ENCODE measurements at regions not wholly inside any gene's neighbourhood (a gene's known extent, or its start where the extent isn't known, plus 50 kb on each side); places are given as distances from the start of the nearest gene placed in this dataset.

DNA sequence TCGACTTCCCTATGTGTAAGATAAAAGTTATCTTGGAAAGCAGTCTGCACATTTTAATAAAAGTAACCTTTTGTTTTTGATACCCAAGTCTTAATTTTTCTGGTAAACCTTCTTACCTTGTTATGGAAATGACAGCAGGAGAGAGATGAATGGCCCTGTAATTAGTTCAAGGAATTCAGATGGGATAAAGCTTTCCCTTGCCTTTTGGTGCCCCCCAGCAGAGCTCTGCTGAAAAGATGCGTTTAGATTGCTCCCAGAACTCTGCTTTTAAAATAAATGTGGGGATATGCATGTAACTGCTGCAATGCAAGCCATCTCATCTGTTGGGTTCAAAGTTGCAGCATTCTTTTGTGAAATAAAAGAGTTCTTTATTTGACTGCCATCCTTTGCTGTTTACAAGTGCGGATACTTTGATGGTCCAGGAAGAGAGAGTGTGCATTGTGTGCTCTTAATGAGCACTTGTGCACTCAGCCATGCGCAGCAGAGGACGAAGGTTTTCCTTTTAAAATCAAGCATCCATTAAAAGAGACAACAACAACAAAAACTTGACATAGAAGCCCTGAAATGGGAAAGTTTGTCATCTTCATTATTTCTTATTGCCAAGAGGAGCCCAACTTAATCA lies 176.7 kb upstream of the ST6GAL2 start:
- DNase-seq (ENCODE audit: low read depth): no peak
- H3K4me3 ChIP-seq (ENCODE audit: low read depth, low read length): no peak overlapping the region
- TF ChIP-seq, protein P1, sequence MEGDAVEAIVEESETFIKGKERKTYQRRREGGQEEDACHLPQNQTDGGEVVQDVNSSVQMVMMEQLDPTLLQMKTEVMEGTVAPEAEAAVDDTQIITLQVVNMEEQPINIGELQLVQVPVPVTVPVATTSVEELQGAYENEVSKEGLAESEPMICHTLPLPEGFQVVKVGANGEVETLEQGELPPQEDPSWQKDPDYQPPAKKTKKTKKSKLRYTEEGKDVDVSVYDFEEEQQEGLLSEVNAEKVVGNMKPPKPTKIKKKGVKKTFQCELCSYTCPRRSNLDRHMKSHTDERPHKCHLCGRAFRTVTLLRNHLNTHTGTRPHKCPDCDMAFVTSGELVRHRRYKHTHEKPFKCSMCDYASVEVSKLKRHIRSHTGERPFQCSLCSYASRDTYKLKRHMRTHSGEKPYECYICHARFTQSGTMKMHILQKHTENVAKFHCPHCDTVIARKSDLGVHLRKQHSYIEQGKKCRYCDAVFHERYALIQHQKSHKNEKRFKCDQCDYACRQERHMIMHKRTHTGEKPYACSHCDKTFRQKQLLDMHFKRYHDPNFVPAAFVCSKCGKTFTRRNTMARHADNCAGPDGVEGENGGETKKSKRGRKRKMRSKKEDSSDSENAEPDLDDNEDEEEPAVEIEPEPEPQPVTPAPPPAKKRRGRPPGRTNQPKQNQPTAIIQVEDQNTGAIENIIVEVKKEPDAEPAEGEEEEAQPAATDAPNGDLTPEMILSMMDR (IDR thresholded peaks at IDR 0.05; ENCODE audit: insufficient read depth, low read depth, low read length, missing control alignments): no peak

DNA sequence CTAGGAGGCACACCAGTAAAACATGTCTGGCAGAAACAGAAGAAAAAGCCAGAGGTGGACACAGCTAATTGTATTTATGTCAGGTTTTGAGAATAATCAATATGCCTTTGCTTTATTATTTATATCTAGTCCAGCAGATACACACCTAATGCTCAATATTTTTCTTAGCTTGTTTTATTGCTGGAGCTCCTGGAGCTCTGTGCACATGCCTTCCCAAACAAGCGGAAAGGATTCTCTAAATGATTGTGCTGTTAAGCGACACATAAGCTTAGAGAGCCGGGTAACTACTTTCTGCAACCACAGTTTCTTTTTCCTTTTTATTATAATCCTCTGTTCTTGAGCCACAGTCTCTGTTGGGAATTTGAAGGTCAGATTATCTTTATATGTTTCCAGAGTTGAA lies 177.3 kb upstream of the ST6GAL2 start:
- DNase-seq (ENCODE audit: low read depth): no peak
- TF ChIP-seq, protein P1 (IDR thresholded peaks at IDR 0.05; ENCODE audit: insufficient read depth, low read depth, low read length, missing control alignments): no peak
- no peak overlapping the region for H3K4me3 ChIP-seq (ENCODE audit: low read depth, low read length)

DNA sequence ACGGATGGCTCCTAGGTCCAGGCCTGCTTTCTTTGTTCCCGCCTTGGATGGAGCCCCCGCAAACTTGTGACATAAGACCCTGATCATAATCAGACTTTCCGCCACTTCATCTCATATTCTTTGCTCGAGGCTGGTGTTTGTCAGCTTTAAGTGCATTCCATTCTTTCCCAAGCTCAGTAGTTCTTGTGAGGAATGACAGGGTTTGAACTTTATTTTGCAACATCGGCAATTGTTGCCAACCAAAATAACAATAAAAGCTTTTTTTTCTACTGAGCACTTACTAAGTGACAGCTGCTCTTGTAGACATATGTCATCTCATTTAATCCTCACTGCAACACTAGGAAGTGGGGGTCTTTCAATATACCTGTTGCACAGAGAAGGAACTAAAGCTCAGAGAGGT lies 178.8 kb upstream of the ST6GAL2 start:
- DNase-seq (ENCODE audit: low read depth): no peak
- no peak overlapping the region for H3K4me3 ChIP-seq (ENCODE audit: low read depth, low read length)
- TF ChIP-seq, protein P1 (IDR thresholded peaks at IDR 0.05; ENCODE audit: insufficient read depth, low read depth, low read length, missing control alignments): no peak

DNA sequence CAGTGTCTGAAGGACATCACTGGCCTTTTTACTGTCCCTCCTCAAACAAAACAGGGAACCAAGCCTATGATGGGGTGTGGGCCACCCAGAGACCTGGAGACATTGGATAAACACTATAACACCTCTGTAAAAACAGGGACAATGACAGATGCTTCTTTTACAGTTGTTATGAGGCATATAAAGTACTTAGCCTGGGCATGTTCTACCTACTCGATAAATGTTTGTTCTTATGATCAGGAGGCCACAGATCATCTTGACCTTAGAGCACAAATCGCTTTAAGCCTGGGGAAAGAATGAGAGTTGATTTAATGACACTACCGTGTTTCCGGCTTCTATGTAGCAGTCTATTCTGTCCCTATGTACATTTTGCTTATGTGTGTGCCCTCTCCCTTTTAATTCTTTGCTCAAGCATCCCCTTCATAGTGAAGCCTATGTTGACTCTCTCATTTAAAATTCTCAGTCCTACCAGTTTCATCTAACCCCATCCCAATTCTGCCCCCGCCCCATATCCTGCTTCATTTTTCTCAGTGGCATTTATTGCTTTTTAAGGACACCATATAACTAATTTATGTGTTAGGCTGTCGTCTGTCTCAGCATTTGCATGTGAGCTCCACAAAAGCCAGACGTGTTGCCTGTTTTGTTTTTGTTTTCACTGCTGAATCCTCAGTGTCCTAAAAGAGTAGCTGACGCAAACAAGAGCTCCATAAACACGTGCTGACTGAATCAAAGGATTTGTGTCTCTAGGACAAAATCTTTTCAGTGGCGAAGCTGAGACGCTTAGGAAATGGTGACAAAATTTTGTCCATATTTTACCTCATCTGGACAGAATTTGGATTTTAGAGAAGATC lies 182.3 kb upstream of the ST6GAL2 start:
- H3K4me3 ChIP-seq (ENCODE audit: low read depth, low read length): no peak overlapping the region
- TF ChIP-seq, protein P1 (IDR thresholded peaks at IDR 0.05; ENCODE audit: insufficient read depth, low read depth, low read length, missing control alignments): no peak

DNA sequence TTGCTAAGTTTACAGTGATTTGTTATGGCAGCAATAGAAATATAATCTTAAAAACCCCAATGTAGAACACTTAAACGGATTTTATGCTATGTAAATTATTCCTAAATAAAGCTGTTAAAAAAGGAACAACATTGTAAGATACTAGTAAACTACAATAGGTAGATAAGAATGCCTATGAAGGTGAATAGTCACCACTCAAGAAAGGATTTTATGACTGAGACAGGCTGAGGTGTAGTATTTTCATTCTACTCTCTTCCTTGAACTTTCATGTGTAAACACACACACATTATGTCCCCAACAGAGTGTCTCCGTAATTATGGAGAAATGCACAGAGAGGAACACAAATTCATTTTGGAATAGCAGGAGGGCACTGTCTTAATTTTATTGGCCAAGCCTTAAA lies 183.9 kb upstream of the ST6GAL2 start:
- no peak overlapping the region for H3K4me3 ChIP-seq (ENCODE audit: low read depth, low read length)
- DNase-seq (ENCODE audit: low read depth): no peak
- TF ChIP-seq, protein P1 (IDR thresholded peaks at IDR 0.05; ENCODE audit: insufficient read depth, low read depth, low read length, missing control alignments): no peak

More for the DNA sequence above, 182.3 kb upstream of the ST6GAL2 start:
- no peak for DNase-seq (ENCODE audit: low read depth)

DNA sequence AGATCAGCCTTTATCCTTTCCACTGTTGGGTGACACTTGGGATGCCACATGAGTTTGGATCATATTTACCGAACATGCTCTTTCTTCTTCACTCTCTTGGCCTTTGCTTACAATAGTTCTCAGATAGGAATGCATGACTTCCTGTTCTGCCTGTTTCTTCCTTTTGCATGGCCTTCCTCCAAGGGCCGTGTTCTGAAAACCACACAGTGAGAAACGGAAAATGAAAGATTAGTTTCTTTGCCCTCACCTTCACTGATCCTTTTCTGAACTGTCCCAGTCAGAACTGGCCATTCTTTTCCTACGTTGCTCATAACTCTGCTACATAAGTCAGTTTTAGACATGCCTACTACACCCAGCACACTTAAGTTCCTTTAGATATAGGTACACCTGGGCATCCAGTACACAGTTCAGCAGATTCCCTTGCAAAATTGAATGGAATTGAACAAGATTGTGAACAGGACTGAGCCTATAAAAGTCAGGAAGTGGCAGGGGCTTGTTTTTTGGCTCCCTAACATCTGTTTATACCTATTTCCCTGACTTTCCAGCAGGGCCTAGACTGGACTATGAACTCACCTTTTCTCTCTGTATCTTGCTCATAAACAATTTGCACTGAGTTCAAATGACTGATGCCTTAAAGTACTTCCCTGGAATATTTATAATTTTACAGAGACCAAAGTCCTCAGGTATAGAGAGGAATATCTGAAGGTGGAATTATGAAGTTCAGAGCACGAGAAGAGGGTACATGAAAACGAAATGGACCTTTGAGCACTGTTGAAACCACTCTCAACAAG lies 186.4 kb upstream of the ST6GAL2 start:
- no peak overlapping the region for H3K4me3 ChIP-seq (ENCODE audit: low read depth, low read length)
- no peak for DNase-seq (ENCODE audit: low read depth)
- TF ChIP-seq, protein P1 (IDR thresholded peaks at IDR 0.05; ENCODE audit: insufficient read depth, low read depth, low read length, missing control alignments): no peak

Measured in GM12865 (cell line).